ENCODE measurements at regions not wholly inside any gene's neighbourhood (a gene's known extent, or its start where the extent isn't known, plus 50 kb on each side); places are given as distances from the start of the nearest gene placed in this dataset.
A peak's percentile ranks its signal among the peaks of the same experiment; 100 is the strongest.

DNA sequence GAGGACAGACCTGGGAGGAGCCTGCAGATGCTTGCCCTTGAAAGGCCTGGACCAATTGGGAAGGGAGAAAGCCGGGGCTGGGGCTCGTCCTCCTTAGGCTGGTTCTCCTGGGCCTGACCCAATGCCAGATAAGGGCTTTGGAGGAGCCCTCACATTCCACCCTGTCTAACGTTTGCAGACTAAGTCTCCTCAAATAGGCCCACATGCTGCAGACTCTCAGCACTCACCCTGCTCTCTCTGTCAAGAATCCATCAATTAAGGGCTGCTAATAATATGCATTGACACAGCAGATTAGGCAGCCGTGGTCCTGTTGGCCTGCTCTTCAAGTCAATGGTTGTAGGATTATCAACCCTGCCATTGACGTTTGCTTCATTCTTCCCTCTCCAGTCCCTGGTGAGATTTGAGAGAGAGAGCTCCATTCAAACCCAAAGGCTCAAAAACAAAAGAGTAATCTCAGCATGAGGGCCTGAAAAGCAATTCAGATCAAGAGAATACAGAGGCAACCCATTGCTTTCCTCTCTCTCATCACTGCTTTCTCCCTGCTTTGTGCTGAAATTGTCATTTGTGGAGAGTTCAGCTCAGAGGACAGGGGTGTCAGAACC lies 167.6 kb downstream of the INSIG2 start:
- DNase-seq: no peak

DNA sequence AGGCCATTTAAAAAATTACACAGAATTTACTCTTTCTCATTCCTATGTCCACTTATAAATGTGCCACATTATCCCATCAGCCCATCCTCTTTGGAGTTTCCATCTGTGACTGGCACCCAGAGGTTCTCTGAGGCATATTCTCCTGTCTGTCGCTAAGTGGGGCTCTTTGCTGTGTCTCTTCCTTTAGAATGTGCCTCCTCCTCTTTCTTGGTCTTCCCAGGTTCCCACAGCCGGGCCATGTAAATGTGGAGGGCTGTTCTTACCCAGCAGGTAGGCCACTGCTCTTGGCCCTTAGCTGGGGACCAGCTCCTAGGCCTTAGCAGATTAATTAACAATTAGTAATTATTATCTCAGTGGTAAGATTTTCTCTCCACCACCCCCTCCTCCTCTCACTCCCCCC lies 167.0 kb downstream of the INSIG2 start:
- DNase-seq: no peak

DNA sequence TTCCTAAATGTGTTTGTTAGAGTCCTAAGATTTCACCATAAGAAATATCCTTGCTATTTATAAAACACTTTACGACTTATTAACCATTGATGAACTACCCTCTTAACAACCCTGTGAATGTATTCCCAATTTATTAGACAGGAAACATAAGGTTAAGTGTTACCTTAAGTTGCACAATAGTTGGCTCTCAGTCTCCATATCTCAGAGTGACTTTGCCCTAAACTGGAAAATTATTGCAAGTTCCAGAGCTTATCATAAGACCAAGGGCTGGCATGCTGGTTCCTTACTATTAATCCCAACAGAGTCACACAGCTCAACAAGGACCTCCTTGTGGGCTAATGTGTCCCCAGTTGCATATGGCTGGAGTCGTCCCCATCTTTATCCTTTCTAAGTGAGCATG lies 165.8 kb downstream of the INSIG2 start:
- no peak for DNase-seq

DNA sequence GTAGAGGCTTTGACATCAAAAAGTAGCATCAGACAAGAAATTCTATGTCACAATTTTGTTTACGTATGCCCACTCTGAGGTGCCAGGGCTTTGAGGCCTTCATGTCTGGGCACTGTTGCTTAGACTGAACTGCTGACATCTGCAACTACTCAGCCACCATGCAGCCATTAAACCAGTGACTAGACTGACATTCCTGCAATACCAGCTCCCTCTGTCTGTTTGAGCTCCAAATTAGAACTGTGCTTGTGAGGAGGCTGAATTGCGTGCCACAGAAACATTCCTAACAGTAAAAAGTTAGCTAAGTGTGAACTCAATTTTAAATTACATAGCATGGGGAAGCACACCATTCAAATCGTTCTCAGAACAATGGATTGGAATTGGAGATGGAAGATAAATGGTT lies 163.2 kb downstream of the INSIG2 start:
- DNase-seq: no peak

DNA sequence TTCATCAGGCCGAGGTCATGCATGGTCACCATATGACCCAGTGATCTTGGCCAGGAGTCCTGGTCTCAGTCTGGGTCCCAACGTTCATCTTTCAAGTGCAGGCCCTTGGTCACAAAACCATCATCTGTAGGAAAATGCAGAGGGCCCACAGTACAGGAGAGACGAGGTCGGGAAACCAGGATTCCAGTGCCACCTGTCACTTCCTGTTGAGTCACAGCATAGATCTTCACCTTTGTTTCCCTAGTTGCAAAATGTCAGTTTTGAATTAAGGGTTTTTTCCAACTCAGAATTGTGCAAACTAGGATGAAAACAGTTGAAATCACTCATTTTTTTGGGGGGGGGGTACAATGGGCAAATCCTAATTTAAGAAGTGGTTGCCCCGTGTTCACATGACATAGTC lies 162.2 kb downstream of the INSIG2 start:
- no peak for DNase-seq

DNA sequence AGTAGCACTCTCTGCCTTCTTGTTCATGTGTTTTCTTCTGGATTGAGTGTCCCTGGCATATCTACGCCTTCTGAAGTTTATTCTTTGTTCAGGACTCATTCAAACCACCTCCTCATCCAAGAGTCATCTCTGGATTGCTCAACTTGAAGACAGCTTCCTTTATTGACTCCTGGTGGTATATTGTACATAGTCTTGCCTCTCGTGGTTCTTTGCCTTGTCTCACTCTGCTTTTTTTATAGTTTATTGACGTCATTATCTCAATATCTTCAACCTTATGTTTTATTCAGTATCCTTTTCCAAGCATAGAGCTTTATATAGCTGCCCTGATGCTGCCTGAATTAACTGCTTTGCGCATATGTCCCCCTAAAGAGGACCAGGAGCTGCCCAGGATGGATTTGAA lies 161.7 kb downstream of the INSIG2 start:
- DNase-seq: no peak

DNA sequence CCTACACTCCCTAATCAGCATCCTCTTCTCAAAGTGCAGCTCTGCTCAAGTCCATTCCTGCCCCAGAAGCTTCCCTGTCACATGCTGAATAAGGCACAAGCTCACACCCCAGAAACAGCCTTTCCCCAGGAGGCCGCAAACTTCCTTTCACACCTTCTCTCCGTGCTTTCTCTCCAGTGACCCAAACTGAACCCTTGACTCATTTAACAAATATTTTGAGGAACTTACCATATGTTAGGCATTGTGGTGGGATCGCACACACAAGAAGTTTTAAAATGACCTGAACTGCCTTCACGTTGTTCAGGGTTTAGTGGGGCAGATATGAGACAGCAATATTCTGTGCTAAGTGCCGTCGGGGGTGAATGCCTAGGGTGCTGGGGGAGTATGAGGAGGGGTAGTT lies 161.3 kb downstream of the INSIG2 start:
- DNase-seq: no peak

DNA sequence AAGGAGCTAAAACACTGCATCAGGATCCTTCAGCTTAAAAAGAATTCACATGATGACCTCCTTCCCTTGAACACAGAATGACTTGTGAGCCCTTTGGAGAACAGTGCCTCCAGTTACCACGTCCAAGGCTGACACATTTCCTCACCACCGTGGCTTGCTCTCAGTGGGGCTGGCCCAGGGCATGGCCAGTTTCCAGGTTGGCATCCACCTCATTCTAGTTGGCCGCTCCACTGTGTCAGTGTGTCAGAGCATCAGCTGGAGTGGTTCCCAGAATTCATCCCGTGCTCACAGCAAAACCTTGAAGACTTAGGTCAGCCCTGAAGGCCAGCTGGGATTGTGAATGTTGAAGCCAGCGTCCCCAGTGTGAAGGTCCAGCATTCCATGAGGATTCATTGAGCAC lies 158.5 kb downstream of the INSIG2 start:
- DNase-seq: no peak

DNA sequence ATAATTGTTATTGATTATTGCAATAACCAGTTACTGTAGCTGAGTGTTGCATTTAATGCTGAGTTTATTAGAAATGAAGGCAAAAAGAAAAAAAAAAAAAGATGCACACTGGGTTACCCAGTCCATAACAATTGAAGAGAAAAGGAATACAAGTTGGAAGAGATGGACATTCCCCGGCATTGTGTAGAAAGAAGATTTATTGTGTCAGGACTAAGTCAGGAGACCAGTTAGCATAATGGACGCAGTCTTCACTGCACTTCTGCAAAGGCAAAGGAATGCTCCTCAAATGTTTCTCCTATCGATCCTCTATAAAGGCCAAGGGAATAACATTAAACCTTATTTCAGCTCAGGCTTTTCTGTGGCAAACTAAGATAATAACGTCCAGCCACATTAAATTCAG lies 157.8 kb downstream of the INSIG2 start:
- DNase-seq: no peak

DNA sequence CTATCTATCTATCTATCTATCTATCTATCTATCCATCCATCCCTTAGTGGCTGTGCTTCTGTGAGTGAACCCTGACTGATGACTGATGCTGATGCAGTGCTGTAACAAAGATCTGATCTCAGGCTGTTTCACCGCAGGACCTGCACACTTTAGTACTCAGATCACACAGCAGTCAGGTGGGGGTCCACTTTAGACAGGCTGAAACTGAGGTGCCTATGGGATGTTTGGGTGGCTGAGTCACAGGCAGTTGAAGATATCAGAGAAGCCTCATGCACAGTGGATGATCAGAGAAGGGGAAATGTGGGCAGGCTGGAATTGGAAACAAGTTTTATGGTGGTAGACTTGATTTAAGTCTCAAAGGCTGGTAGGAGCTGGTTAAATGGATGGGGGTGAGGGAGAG lies 156.4 kb downstream of the INSIG2 start:
- DNase-seq: no peak

DNA sequence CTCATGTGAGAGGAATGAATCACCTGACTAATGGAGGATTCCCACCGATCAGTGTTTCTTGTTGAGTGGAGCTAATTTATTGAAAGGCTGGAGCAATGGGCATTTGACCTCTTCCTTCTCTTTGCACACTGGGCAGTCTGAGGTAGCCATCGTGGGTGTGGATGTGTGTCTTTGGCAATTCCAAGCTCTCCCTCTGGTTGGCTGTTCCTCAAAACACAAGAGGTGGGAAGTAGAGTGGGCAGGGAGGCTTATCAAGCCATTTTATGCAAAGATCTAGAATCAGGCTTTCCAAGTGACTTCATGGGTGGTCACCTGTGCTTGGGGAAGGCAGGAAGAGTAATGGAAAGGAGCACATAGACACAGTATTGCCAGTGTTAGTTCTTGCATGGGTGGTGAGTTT lies 154.8 kb downstream of the INSIG2 start:
- no peak for DNase-seq

DNA sequence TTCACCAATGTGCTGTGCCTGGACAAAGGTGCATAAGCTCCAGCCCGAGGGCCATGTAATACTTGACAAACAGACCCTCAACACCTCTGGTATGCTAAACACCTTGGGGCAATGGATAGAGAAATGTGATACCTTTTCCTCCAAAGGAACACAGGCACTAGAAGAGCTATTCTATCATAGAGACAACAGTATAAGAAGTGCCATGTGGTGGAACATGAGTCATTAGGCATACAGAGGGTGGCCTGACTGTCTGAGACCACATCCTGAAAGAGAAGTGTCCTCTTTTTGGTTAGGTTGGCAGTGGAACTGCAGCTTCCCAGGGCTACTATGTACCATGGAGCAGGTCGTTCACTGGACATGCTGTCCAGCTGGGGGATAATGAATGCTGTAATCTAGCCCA lies 153.9 kb downstream of the INSIG2 start:
- DNase-seq: no peak

DNA sequence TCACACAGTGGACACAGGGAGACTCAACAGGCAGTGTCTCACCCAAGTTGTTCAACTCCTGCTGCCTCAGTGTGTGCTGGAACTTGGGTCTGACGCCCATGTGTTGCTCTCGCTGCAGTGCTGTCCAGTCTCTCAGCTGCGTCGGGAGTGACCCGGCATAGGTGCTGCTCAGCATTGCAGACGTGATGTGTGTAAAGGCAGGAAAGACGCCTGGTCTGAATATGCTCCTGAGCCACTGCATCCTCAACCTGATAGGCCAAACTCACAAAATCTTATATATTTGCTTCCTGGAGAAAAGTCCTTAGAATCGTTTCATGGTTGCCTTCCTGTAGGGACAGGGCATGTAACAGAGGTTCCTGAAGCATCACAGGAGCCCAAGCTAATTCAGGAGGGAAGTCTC lies 152.9 kb downstream of the INSIG2 start:
- DNase-seq: no peak

DNA sequence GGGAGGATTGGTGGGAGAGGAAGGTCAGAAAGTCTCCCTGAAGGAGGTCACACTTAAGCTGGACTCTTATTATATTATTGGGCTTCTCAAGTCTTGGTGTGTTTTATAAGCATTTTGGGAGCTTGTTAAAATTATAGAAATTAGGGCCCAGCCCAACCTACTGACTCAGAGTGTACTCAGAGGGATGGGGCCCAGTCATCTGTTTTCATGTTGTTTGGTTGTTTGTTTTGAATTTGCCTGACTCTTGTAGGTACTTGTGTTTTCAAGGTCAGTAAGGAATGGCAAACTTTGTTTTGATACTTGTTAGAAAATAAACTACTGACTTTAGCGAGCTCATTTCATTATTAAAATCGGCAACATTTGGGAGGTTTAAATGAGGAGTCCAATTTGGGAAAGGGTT lies 152.0 kb downstream of the INSIG2 start:
- DNase-seq: no peak

DNA sequence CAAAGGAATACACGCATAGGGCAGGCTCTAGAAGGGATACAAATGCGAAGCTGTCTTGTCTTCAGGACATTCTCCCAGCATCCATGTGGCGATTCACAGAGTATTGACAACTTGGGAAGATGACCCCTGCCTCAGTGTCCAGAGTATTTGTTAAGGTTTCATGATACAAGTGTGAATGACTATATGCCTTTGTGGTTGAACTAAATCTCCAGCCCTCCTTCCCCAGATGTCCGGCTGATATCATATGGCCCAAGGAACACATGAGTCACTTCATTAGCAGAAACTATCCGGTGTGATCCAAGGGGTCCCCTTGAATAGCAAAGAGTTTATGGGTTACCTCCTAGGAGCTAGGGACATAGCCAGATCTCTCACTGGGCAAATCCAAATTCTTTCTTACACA lies 151.0 kb downstream of the INSIG2 start:
- no peak for DNase-seq

DNA sequence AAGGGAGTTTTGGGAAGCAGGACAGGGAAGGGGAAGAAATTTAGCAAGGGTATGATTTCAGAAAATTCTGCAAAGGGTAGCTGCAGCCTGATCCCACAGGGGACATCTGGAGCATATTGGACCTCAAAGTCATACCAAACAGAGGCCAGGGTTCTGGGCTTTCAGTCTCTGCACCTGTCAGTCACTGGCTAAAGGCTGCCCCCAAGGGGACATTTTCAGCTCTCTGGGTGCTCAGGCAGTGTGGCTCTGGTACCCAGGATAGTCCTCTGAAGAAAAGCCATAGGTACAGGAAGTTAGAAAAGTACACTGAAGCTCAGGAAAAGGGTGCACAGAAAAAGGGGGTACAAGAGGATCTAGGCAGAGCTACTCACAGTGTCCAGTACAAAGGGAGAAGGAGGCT lies 149.2 kb downstream of the INSIG2 start:
- DNase-seq: no peak

DNA sequence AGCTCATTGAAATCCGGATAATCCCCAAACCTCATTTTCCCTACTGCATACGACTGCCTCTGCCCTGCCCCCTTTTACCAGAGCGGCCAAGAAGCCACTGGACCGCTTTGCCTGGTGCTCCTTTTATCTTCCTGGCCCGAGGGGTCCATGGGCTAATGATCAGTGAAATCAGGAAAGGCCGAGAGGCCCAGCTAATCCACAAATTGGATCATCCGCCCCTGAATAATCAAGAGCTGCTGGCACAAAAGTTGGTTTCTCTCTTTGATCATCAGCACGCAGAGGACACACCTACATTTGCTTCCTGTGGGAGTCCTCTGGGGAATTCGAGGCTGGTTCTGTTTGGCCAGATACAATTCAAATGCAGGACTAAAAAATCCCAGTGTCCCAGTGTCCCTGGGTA lies 144.5 kb downstream of the INSIG2 start:
- DNase-seq: no peak

DNA sequence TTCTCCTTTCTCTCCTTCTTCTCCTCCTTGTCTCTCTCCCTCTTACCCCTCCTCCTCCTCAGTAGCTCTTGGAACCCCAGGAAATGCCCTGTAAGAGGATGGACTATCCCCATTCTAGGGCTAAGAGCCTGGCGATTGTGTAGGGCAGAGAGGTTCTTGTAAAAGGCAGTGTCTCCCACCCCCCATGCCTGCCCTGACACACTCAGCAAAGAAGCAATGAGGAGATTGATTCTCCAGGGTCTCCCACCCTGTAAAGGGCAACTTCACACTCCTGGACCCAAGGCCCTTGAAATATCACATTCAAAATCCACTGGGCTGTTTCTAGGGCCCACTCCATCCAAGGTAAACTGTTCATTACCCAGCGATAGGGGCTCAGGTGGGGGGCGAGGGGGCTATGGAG lies 144.1 kb downstream of the INSIG2 start:
- no peak for DNase-seq

DNA sequence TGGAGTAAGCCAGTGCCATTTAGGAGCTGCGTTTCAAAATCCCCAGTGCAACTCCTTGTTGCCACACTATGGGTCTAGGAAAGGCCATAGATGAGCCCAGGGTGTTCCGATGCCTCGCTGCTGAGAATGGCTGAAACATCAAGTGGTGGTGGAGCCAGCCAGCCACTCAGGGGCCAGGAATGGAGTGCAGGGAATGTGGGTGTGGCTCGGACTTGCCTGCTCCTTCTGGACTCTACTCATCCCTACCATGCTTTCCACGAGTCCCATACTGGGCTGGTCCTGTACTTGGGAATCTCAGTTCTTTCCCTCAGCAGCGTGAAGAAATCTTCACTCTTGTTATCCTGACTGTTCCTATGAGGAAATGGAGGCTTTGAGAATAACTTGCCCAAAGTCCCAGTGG lies 143.5 kb downstream of the INSIG2 start:
- DNase-seq: no peak

DNA sequence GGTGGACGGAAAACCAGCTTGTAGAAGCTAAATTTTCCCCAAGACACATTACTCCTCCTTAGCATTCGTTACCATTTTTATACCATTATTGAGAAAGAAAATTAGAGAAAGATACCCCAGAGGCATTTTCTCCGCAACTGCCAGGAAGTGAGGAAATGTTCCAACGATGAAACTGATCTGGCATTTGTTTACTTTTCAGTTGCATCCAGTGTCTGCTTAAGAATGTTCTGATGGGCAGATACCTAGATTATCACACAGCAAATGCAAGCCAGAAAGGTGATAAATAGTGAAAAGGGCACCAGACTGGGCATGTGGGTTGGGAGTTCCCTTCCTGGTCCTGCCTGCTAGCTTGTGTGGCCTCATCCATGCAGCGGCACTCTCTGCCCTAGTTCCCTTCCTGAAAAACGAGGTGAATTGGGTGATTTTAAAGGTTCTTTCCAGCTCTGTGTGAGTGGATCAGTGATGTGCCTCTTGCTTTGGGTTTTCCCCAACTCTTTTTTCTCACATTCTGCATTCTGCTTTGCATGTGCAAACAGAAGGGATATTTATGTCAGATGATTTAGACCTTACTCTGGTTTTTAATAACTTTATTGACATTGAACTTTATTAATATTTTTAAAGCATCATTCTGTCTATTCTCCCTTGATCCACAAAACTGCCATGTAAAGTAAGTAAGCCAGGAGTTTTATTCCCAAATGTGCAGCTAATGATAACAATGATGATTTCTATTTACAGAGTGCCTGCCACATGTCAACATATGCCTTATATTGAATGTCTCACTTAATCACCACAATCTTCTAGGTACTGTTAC lies 139.6 kb downstream of the INSIG2 start:
- no peak for DNase-seq

DNA sequence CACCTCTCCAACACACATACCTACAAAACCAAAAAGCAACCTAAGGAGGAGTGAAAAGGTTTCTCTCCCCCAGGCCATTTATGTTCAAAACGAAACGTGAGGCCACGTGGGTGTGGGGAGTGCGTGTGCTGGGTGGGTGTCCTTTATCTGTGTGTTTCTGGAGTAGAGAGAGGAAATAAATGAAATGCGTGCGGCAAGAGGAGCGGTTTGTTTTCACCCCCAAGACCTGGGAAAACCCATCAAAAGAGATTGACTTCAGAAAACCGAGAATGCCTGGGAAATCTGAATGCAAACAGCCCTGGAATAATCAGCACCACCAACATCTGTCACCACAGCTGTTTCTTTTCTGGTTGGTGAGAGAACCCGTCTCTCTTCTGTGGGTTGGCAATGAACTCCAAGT lies 137.4 kb downstream of the INSIG2 start:
- no peak for DNase-seq

DNA sequence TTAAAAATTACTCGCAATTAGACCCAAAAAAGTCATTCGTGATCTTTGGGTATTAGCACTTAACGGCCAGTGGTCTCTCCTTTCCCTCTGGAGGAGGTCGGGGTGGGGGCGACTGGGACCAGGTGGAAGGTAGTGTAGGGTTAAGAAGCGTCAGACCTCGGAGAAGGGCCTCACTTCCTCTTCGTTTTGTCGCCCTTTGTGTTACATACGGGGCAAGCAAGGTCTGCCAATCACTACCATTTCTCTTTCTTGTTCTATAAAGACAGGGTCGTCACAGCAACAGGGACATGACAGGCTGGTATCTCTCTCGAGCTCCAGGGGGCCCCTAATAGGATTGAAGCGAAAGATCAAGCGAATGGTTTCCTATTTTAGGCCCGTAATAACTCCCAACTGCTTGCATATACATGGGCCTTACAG lies 136.6 kb downstream of the INSIG2 start:
- DNase-seq: no peak

DNA sequence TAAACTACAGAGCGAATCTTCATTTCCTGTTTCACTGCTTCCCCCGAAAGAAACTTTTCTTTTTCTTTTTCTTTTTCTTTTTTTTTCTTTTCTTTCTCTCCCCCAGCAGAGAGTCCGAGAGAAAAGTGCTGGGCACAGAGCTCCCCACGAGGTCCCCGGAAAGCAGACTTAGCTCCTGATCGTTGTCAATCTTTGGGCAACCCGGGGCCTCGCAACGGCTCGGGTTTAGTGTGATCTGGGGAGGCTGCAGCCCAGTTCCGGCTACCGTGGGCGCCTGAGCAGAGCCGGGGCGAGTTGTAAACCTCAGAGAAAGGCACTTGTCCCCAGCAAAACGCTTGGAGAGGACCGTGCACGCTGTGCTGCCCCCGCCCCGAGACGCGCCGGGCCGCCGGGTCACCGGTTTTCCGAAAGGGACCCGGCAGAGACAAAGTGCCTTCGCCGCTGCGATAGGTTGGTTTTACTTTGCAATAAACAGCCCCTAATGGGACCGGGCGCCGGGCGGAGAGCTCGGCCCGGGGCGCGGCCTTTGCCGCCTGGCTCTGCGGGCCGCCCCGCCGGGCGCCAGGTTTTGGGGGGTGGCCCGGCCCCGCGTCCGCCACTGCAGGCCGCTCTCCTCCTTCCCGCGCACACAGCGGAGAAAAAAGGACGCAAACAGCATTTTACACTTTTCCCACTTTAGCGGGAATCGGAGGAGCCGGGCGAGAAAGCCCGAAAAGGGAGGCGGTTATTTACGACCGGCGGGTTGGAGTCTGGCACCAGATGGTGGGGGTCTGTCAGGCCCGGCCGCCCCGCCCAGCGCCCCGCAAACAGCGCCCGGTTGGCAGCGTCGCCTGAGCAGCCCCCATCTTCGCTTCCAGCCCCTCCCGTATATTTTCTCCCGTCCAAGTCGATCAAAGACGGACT lies 136.0 kb downstream of the INSIG2 start:
- DNase-seq: peak; percentile 48

DNA sequence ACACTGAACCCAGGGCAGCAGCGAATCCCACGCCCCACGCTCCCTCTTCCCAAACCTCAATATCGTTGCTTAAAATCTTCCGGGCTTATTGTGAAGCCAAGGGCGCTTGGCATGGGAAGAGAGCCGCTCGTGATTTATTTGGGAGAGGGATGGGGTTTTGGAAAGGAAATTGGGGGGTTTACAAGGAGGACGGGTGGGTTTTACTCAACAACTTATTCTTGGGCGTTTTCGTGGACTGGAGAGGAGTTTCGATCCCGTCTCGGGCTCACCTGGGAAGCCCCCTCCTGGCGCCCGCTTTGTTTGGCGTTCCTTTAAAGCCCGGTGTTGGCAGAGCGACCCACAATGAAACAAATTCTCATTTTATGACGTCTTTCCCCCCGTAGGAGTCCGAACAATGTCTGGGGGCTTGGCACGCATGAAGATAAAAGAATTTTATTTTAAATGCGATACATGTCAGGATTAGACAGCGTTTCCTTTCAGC lies 135.3 kb downstream of the INSIG2 start:
- DNase-seq: no peak
